HFF-Myc (cell line): ENCODE measurements at regions not wholly inside any gene's neighbourhood (a gene's known extent, or its start where the extent isn't known, plus 50 kb on each side); places are given as distances from the start of the nearest gene placed in this dataset.

ENCODE experiments used
- DNase-seq: peaks from one replicate; pipeline ENCODE4 v3.0.0-alpha.2; 2011; ENCODE audit warnings: low read depth; ENCODE audit errors: extremely low read depth
- H3K4me3 ChIP-seq: replicated peaks from 2 replicates; pipeline ENCODE4 v1.5.1; 2011; ENCODE audit warnings: low read depth, mild to moderate bottlenecking, control low read depth, low read length
- CTCF ChIP-seq: IDR thresholded peaks from 2 replicates; pipeline ENCODE4 v1.5.1; 2012; ENCODE audit warnings: mild to moderate bottlenecking, low read depth, low read length, control low read depth; ENCODE audit errors: missing control alignments

- no peak for TF ChIP-seq CTCF
- DNase-seq: no peak
- H3K4me3 ChIP-seq: no peak overlapping the region
Measured at GRCh38 chr18:77495982-77496690, 246.5 kb downstream of the GALR1 start.

- H3K4me3 ChIP-seq: no peak overlapping the region
- no peak for TF ChIP-seq CTCF
- DNase-seq: no peak
Measured at GRCh38 chr18:77501266-77501665, 251.6 kb downstream of the GALR1 start.

- no peak overlapping the region for H3K4me3 ChIP-seq
- no peak for DNase-seq
- TF ChIP-seq CTCF: no peak
Measured at GRCh38 chr18:77505499-77505898, 255.9 kb downstream of the GALR1 start.

GRCh38 chr18:77512152-77512551, 262.5 kb downstream of the GALR1 start:
- no peak for DNase-seq
- no peak overlapping the region for H3K4me3 ChIP-seq
- TF ChIP-seq CTCF: no peak

GRCh38 chr18:77517901-77518300, 268.3 kb downstream of the GALR1 start:
- no peak for DNase-seq
- no peak for TF ChIP-seq CTCF

GRCh38 chr18:77520767-77521166, 271.1 kb downstream of the GALR1 start:
- no peak for DNase-seq
- TF ChIP-seq CTCF: no peak
- no peak overlapping the region for H3K4me3 ChIP-seq

More at GRCh38 chr18:77517901-77518300, 268.3 kb downstream of the GALR1 start:
- no peak overlapping the region for H3K4me3 ChIP-seq
